H1 (cell line): ENCODE measurements at regions not wholly inside any gene's neighbourhood (a gene's known extent, or its start where the extent isn't known, plus 50 kb on each side); places are given as distances from the start of the nearest gene placed in this dataset.

Source experiments
- ASH2L ChIP-seq: fragments of 200-600, 300-600 bp; sonication (generic); IDR thresholded peaks from one replicate; pipeline ENCODE4 v1.7.1; 2017; ENCODE audit warnings: low read length
- BCL11A ChIP-seq, 2 experiments: IDR thresholded peaks; one replicate each; pipeline ENCODE4 v1.6.1; 2011; ENCODE audit warnings: low read depth in 2 of 2, low read length in 2 of 2, mild to moderate bottlenecking in 2 of 2
- CHD2 ChIP-seq: IDR thresholded peaks from 2 replicates; pipeline ENCODE4 v1.6.1; 2012; ENCODE audit warnings: low read length, improper control_type of control experiment
- EP300 ChIP-seq, 2 experiments: IDR thresholded peaks; 1 replicate in 1 of 2; 2 replicates in 1 of 2; pipeline ENCODE4 v1.6.1; 2011 to 2012; ENCODE audit warnings: low read depth in 2 of 2, low read length in 2 of 2, mild to moderate bottlenecking in 2 of 2, borderline replicate concordance in 1 of 2, inconsistent platforms in 1 of 2, moderate library complexity in 1 of 2
- SIX5 ChIP-seq: IDR thresholded peaks from 2 replicates; pipeline ENCODE4 v1.6.1; 2011; ENCODE audit warnings: mild to moderate bottlenecking, low read depth, low read length
- SRF ChIP-seq: IDR thresholded peaks from 2 replicates; pipeline ENCODE4 v1.6.1; 2011; ENCODE audit warnings: mild to moderate bottlenecking, low read depth, low read length, moderate library complexity
- TF ChIP-seq, protein P1 (sequence below): fragments of 300-600 bp; sonication (generic); IDR thresholded peaks from 2 replicates; pipeline ENCODE4 v1.7.1; 2012; ENCODE audit warnings: low read length, moderate library complexity, mild to moderate bottlenecking, inconsistent platforms; ENCODE audit not compliant: insufficient replicate concordance
- TF ChIP-seq, protein P2 (sequence below): IDR thresholded peaks from 2 replicates; pipeline ENCODE4 v1.6.1; 2012; ENCODE audit warnings: inconsistent platforms

- TF ChIP-seq, protein P1, sequence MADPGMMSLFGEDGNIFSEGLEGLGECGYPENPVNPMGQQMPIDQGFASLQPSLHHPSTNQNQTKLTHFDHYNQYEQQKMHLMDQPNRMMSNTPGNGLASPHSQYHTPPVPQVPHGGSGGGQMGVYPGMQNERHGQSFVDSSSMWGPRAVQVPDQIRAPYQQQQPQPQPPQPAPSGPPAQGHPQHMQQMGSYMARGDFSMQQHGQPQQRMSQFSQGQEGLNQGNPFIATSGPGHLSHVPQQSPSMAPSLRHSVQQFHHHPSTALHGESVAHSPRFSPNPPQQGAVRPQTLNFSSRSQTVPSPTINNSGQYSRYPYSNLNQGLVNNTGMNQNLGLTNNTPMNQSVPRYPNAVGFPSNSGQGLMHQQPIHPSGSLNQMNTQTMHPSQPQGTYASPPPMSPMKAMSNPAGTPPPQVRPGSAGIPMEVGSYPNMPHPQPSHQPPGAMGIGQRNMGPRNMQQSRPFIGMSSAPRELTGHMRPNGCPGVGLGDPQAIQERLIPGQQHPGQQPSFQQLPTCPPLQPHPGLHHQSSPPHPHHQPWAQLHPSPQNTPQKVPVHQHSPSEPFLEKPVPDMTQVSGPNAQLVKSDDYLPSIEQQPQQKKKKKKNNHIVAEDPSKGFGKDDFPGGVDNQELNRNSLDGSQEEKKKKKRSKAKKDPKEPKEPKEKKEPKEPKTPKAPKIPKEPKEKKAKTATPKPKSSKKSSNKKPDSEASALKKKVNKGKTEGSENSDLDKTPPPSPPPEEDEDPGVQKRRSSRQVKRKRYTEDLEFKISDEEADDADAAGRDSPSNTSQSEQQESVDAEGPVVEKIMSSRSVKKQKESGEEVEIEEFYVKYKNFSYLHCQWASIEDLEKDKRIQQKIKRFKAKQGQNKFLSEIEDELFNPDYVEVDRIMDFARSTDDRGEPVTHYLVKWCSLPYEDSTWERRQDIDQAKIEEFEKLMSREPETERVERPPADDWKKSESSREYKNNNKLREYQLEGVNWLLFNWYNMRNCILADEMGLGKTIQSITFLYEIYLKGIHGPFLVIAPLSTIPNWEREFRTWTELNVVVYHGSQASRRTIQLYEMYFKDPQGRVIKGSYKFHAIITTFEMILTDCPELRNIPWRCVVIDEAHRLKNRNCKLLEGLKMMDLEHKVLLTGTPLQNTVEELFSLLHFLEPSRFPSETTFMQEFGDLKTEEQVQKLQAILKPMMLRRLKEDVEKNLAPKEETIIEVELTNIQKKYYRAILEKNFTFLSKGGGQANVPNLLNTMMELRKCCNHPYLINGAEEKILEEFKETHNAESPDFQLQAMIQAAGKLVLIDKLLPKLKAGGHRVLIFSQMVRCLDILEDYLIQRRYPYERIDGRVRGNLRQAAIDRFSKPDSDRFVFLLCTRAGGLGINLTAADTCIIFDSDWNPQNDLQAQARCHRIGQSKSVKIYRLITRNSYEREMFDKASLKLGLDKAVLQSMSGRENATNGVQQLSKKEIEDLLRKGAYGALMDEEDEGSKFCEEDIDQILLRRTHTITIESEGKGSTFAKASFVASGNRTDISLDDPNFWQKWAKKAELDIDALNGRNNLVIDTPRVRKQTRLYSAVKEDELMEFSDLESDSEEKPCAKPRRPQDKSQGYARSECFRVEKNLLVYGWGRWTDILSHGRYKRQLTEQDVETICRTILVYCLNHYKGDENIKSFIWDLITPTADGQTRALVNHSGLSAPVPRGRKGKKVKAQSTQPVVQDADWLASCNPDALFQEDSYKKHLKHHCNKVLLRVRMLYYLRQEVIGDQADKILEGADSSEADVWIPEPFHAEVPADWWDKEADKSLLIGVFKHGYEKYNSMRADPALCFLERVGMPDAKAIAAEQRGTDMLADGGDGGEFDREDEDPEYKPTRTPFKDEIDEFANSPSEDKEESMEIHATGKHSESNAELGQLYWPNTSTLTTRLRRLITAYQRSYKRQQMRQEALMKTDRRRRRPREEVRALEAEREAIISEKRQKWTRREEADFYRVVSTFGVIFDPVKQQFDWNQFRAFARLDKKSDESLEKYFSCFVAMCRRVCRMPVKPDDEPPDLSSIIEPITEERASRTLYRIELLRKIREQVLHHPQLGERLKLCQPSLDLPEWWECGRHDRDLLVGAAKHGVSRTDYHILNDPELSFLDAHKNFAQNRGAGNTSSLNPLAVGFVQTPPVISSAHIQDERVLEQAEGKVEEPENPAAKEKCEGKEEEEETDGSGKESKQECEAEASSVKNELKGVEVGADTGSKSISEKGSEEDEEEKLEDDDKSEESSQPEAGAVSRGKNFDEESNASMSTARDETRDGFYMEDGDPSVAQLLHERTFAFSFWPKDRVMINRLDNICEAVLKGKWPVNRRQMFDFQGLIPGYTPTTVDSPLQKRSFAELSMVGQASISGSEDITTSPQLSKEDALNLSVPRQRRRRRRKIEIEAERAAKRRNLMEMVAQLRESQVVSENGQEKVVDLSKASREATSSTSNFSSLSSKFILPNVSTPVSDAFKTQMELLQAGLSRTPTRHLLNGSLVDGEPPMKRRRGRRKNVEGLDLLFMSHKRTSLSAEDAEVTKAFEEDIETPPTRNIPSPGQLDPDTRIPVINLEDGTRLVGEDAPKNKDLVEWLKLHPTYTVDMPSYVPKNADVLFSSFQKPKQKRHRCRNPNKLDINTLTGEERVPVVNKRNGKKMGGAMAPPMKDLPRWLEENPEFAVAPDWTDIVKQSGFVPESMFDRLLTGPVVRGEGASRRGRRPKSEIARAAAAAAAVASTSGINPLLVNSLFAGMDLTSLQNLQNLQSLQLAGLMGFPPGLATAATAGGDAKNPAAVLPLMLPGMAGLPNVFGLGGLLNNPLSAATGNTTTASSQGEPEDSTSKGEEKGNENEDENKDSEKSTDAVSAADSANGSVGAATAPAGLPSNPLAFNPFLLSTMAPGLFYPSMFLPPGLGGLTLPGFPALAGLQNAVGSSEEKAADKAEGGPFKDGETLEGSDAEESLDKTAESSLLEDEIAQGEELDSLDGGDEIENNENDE, result no peak
- TF ChIP-seq BCL11A (IDR thresholded peaks at IDR 0.05; ENCODE audit: low read depth in 2 of 2, low read length in 2 of 2) (no peak), EP300 (IDR thresholded peaks at IDR 0.05; ENCODE audit: borderline replicate concordance in 1 of 2, low read depth in 2 of 2, low read length in 2 of 2) (no peak), CHD2 (no peak), SIX5 (no peak), SRF (no peak), ASH2L (no peak)
- TF ChIP-seq, protein P2, sequence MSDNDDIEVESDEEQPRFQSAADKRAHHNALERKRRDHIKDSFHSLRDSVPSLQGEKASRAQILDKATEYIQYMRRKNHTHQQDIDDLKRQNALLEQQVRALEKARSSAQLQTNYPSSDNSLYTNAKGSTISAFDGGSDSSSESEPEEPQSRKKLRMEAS, result no peak
- TF ChIP-seq, all 59 proteins: peak for 0
Observed at GRCh38 chr6:112409311-112409710, 62.2 kb downstream of the RFPL4B start (continued).
